Parathyroid adenoma (tissue), 2 donors: ENCODE measurements at regions not wholly inside any gene's neighbourhood (a gene's known extent, or its start where the extent isn't known, plus 50 kb on each side); places are given as distances from the start of the nearest gene placed in this dataset.

ENCODE experiments used
- H2AFZ ChIP-seq: fragments of 300-600 bp; sonication (generic); one replicate; pipeline ENCODE4 v1.7.0; 2017; ENCODE audit warnings: antibody characterized with exemption, mild to moderate bottlenecking
- H3K27ac ChIP-seq: fragments of 300-600 bp; sonication (generic); one replicate; pipeline ENCODE4 v1.7.0; 2017
- H3K27me3 ChIP-seq: fragments of 300-600 bp; sonication (generic); one replicate; pipeline ENCODE4 v1.7.0; 2017; ENCODE audit warnings: low read length; ENCODE audit not compliant: control insufficient read depth, insufficient read depth
- H3K36me3 ChIP-seq: fragments of 300-600 bp; sonication (generic); one replicate; pipeline ENCODE4 v1.7.0; 2017; ENCODE audit warnings: low read length; ENCODE audit not compliant: control insufficient read depth, insufficient read depth
- H3K4me1 ChIP-seq: fragments of 300-600 bp; sonication (generic); one replicate; pipeline ENCODE4 v1.7.0; 2017; ENCODE audit warnings: control low read depth
- H3K4me2 ChIP-seq: fragments of 300-600 bp; sonication (generic); one replicate; pipeline ENCODE4 v1.7.0; 2017; ENCODE audit warnings: low read length
- H3K4me3 ChIP-seq: fragments of 300-600 bp; sonication (generic); one replicate; pipeline ENCODE4 v1.7.0; 2017; ENCODE audit warnings: low read depth, low read length
- H3K79me2 ChIP-seq: fragments of 300-600 bp; sonication (generic); one replicate; pipeline ENCODE4 v1.7.0; 2017; ENCODE audit warnings: control low read depth
- H3K9ac ChIP-seq: fragments of 300-600 bp; sonication (generic); one replicate; pipeline ENCODE4 v1.7.0; 2017; ENCODE audit warnings: mild to moderate bottlenecking
- H3K9me3 ChIP-seq: fragments of 300-600 bp; sonication (generic); one replicate; pipeline ENCODE4 v1.7.0; 2017; ENCODE audit warnings: low read length; ENCODE audit not compliant: control insufficient read depth
- CTCF ChIP-seq: fragments of 300-600 bp; sonication (generic); IDR thresholded peaks from one replicate; pipeline ENCODE4 v1.7.0; 2017; ENCODE audit warnings: antibody characterized with exemption, mild to moderate bottlenecking
- donor health status: primary hyperparathyroidism.

- Histone ChIP-seq H3K27ac (no peak overlapping the region), H3K4me2 (no peak overlapping the region)
- no peak for TF ChIP-seq CTCF
Observed at GRCh38 chr19:31718898-31719297, 369.7 kb upstream of the TSHZ3 start.

GRCh38 chr19:31723101-31723500 lies 373.9 kb upstream of the TSHZ3 start:
- Histone ChIP-seq H3K4me3 (no peak overlapping the region), H3K4me1 (no peaks in the 10 kb centered on the region), H3K9ac (no peak overlapping the region), H3K36me3 (no peaks in the 10 kb centered on the region), H2AFZ (no peak overlapping the region), H3K27ac (no peak overlapping the region), H3K27me3 (no peaks in the 10 kb centered on the region), H3K79me2 (no peaks in the 10 kb centered on the region), H3K9me3 (no peaks in the 10 kb centered on the region), H3K4me2 (no peak overlapping the region)
- TF ChIP-seq CTCF = no peak

More at GRCh38 chr19:31718898-31719297, 369.7 kb upstream of the TSHZ3 start:
- H3K4me1 ChIP-seq = no peaks in the 10 kb centered on the region
- H2AFZ ChIP-seq = no peak overlapping the region
- no peak overlapping the region for H3K4me3 ChIP-seq
- H3K9me3 ChIP-seq = no peaks in the 10 kb centered on the region
- no peak overlapping the region for H3K9ac ChIP-seq
- no peaks in the 10 kb centered on the region for H3K79me2 ChIP-seq
- no peaks in the 10 kb centered on the region for H3K27me3 ChIP-seq
- no peaks in the 10 kb centered on the region for H3K36me3 ChIP-seq

GRCh38 chr19:31725051-31725450 lies 375.8 kb upstream of the TSHZ3 start:
- Histone ChIP-seq H3K79me2 (no peaks in the 10 kb centered on the region), H3K27me3 (no peaks in the 10 kb centered on the region), H3K4me3 (no peak overlapping the region), H3K4me2 (no peak overlapping the region), H2AFZ (no peak overlapping the region), H3K9ac (no peak overlapping the region), H3K36me3 (no peaks in the 10 kb centered on the region), H3K27ac (no peak overlapping the region), H3K4me1 (no peaks in the 10 kb centered on the region), H3K9me3 (no peaks in the 10 kb centered on the region)
- TF ChIP-seq CTCF = no peak

GRCh38 chr19:31727536-31727935 lies 378.3 kb upstream of the TSHZ3 start:
- Histone ChIP-seq H3K27ac (no peak overlapping the region), H3K79me2 (no peaks in the 10 kb centered on the region), H3K4me2 (no peak overlapping the region), H3K27me3 (no peaks in the 10 kb centered on the region), H3K36me3 (no peaks in the 10 kb centered on the region), H3K4me1 (no peaks in the 10 kb centered on the region), H3K9me3 (no peaks in the 10 kb centered on the region), H3K4me3 (no peak overlapping the region), H3K9ac (no peak overlapping the region), H2AFZ (no peak overlapping the region)
- no peak for TF ChIP-seq CTCF

GRCh38 chr19:31730270-31730669 lies 381.0 kb upstream of the TSHZ3 start:
- Histone ChIP-seq H3K79me2 (no peaks in the 10 kb centered on the region), H3K4me2 (no peak overlapping the region), H3K27me3 (no peaks in the 10 kb centered on the region), H3K27ac (no peak overlapping the region), H2AFZ (no peak overlapping the region), H3K4me3 (no peak overlapping the region), H3K9me3 (no peaks in the 10 kb centered on the region), H3K9ac (no peak overlapping the region), H3K4me1 (no peaks in the 10 kb centered on the region), H3K36me3 (no peaks in the 10 kb centered on the region)
- TF ChIP-seq CTCF = no peak
